Keratinocyte (primary cell): ENCODE measurements at regions not wholly inside any gene's neighbourhood (a gene's known extent, or its start where the extent isn't known, plus 50 kb on each side); places are given as distances from the start of the nearest gene placed in this dataset.

Experiments
- DNase-seq: peaks from one replicate; pipeline ENCODE4 v3.0.0-alpha.2; 2011; ENCODE audit warnings: low read depth, missing footprints, low spot score
- FAIRE-seq: peaks from 2 replicates; lab custom pipeline; 2011; peaks lifted over from hg19 to GRCh38; lab: Jason Lieb, UNC
- H2AFZ ChIP-seq: 2 replicates; pipeline ENCODE4 v1.6.0; 2012; ENCODE audit warnings: low read length, control low read depth, inconsistent platforms; ENCODE audit not compliant: control insufficient read depth
- H3K27ac ChIP-seq: 2 replicates; pipeline ENCODE4 v1.5.1; 2011; ENCODE audit warnings: low read length; ENCODE audit not compliant: control insufficient read depth, insufficient read depth
- H3K27me3 ChIP-seq: 3 replicates; pipeline ENCODE4 v1.6.0; 2011; ENCODE audit warnings: low read length; ENCODE audit not compliant: control insufficient read depth, insufficient read depth; ENCODE audit errors: extremely low read depth
- H3K36me3 ChIP-seq, 2 experiments: 2 replicates in 1 of 2; 3 replicates in 1 of 2; pipeline ENCODE4 v1.5.1; 2011; ENCODE audit warnings: low read length in 2 of 2, mild to moderate bottlenecking in 1 of 2; ENCODE audit not compliant: control insufficient read depth in 2 of 2, insufficient read depth in 2 of 2; ENCODE audit errors: extremely low read depth in 1 of 2
- H3K4me1 ChIP-seq: 3 replicates; pipeline ENCODE4 v1.5.1; 2011; ENCODE audit warnings: low read length; ENCODE audit not compliant: control insufficient read depth, insufficient read depth; ENCODE audit errors: extremely low read depth
- H3K4me2 ChIP-seq: 3 replicates; pipeline ENCODE4 v1.6.0; 2011; ENCODE audit warnings: low read depth, low read length; ENCODE audit not compliant: control insufficient read depth, insufficient read depth; ENCODE audit errors: extremely low read depth
- H3K4me3 ChIP-seq, 3 experiments: fragments of 200-600 bp in 1 of 3; sonication (generic) in 1 of 3; 2 replicates in 2 of 3; 3 replicates in 1 of 3; pipeline ENCODE4 v1.5.1; 2011 to 2016; ENCODE audit warnings: low read length in 3 of 3, mild to moderate bottlenecking in 3 of 3, control low read depth in 2 of 3, inconsistent platforms in 1 of 3, low read depth in 1 of 3, mixed read lengths in 1 of 3, mixed run types in 1 of 3, moderate library complexity in 1 of 3; ENCODE audit not compliant: control insufficient read depth in 2 of 3, insufficient read depth in 2 of 3; ENCODE audit errors: extremely low read depth in 1 of 3
- H3K79me2 ChIP-seq: 2 replicates; pipeline ENCODE4 v1.6.0; 2012; ENCODE audit warnings: low read length; ENCODE audit not compliant: control insufficient read depth, insufficient read depth
- H3K9ac ChIP-seq: 3 replicates; pipeline ENCODE4 v1.6.0; 2011; ENCODE audit warnings: low read length; ENCODE audit not compliant: control insufficient read depth, insufficient read depth; ENCODE audit errors: extremely low read depth
- H3K9me1 ChIP-seq: 3 replicates; pipeline ENCODE4 v1.6.0; 2011; ENCODE audit warnings: low read length; ENCODE audit not compliant: control insufficient read depth, insufficient read depth; ENCODE audit errors: extremely low read depth
- H3K9me3 ChIP-seq: 2 replicates; pipeline ENCODE4 v1.5.1; 2012; ENCODE audit warnings: low read depth, low read length; ENCODE audit not compliant: control insufficient read depth
- H4K20me1 ChIP-seq: 3 replicates; pipeline ENCODE4 v1.6.0; 2011; ENCODE audit warnings: low read length; ENCODE audit not compliant: control insufficient read depth, insufficient read depth; ENCODE audit errors: extremely low read depth
- EZH2 ChIP-seq: IDR thresholded peaks from one replicate; pipeline ENCODE4 v1.6.1; 2012; ENCODE audit warnings: inconsistent platforms, mild to moderate bottlenecking, low read length, moderate library complexity
- dilution Hi-C: fragments of 300-500 bp; cut with MboI; formaldehyde crosslinking; loops from one replicate; pipeline ENCODE4 v1.7.0; 2020; ENCODE audit warnings: low sequenced_read_pairs; ENCODE audit not compliant: extremely low pct_ligation_motif_present
- TF ChIP-seq, protein P1 (sequence below), 3 experiments: IDR thresholded peaks in 1 of 3; conservative IDR thresholded peaks in 1 of 3; optimal IDR thresholded peaks in 1 of 3; 2 replicates in 2 of 3; 3 replicates in 1 of 3; pipeline versions ENCODE3 to v1.5.1; 2011; ENCODE audit warnings: low read length in 3 of 3, mild to moderate bottlenecking in 3 of 3, moderate library complexity in 2 of 3, control low read depth in 1 of 3, inconsistent platforms in 1 of 3; ENCODE audit not compliant: insufficient read depth in 2 of 3; ENCODE audit errors: extremely low read depth in 1 of 3

DNA sequence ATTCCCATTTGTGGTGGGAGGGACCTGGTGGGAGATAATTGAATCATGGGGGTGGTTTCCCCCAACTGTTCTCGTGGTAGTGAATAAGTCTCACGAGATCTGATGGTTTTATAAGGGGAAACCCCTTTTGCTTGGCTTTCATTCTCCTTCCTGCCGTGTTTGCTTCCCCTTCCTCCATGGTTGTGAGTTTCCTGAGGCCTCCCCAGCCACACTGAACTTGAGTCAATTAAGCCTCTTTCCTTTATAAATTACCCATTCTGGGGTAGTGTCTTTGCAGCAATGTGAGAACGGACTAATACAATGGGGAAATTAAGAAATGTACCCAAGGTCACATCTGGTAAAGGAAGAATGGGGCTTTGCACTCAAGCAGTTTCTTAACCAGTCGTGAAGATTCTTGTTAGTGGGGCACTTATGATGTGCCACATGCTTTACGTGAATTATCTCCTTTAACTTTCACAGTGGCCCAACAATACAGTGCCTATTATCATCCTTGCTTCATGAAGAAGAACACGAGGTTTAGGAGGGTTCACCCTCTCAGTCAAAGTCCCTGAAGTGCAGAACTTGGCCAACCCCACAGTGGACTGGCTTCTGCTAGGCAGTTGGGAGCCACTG, 234.3 kb downstream of the EFCAB11 start:
- H3K9ac ChIP-seq, result no peak overlapping the region
- no peak overlapping the region for H2AFZ ChIP-seq
- no peak overlapping the region for H3K4me2 ChIP-seq
- H4K20me1 ChIP-seq, result no peaks in the 10 kb centered on the region
- no peaks in the 10 kb centered on the region for H3K4me1 ChIP-seq
- no peak for FAIRE-seq
- no peaks in the 10 kb centered on the region for H3K27me3 ChIP-seq
- no peak for DNase-seq
- H3K36me3 ChIP-seq, result no peaks in the 10 kb centered on the region
- no peaks in the 10 kb centered on the region for H3K9me3 ChIP-seq
- H3K79me2 ChIP-seq, result no peaks in the 10 kb centered on the region
- dilution Hi-C loops, result no loop called here
- no peak overlapping the region for H3K4me3 ChIP-seq
- H3K9me1 ChIP-seq, result no peaks in the 10 kb centered on the region
- TF ChIP-seq, protein P1, sequence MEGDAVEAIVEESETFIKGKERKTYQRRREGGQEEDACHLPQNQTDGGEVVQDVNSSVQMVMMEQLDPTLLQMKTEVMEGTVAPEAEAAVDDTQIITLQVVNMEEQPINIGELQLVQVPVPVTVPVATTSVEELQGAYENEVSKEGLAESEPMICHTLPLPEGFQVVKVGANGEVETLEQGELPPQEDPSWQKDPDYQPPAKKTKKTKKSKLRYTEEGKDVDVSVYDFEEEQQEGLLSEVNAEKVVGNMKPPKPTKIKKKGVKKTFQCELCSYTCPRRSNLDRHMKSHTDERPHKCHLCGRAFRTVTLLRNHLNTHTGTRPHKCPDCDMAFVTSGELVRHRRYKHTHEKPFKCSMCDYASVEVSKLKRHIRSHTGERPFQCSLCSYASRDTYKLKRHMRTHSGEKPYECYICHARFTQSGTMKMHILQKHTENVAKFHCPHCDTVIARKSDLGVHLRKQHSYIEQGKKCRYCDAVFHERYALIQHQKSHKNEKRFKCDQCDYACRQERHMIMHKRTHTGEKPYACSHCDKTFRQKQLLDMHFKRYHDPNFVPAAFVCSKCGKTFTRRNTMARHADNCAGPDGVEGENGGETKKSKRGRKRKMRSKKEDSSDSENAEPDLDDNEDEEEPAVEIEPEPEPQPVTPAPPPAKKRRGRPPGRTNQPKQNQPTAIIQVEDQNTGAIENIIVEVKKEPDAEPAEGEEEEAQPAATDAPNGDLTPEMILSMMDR (optimal IDR thresholded peaks at IDR 0.05 in 1 of 3, IDR thresholded peaks at IDR 0.05 in 1 of 3, conservative IDR thresholded peaks at IDR 0.05 in 1 of 3; ENCODE audit: extremely low read depth in 1 of 3, insufficient read depth in 2 of 3, low read length in 3 of 3), result no peak
- no peak for TF ChIP-seq EZH2
- H3K27ac ChIP-seq, result no peak overlapping the region

DNA sequence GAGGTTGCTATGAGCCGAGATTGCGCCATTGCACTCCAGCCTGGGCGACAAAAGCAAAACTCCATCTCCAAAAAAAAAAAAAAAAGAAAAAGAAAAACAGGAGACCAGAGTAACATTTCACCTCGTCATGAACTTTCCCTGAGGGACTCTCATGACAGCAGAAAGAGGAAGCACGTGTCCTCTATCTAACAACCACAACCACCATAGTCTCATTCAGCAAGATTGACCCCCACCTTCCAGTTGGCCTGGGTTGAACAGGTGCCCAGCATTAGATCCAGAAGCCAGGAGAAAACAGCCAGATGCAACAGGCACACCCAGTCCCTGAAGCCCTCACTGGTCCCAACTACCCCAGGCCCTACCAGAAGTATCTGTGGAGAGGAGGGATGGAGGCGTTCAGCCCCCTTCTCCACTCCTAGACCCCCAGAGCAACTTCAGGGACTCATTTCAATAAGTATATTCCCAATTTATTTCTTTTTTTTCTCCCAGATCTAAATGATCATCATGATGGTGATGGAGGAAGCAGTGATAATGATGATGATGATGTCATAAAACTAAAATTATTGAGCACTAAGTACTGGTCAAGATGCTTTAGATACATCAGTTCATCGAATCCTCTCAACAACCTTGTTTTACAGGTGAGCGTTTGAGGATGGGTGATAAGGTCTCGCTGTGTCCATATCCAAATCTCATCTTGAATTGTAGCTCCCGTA, 235.0 kb downstream of the EFCAB11 start:
- Histone ChIP-seq H4K20me1 (no peaks in the 10 kb centered on the region), H3K4me2 (no peak overlapping the region), H3K27ac (no peak overlapping the region), H2AFZ (no peak overlapping the region), H3K36me3 (no peaks in the 10 kb centered on the region), H3K9me1 (no peaks in the 10 kb centered on the region), H3K9ac (no peak overlapping the region), H3K9me3 (no peaks in the 10 kb centered on the region), H3K4me1 (no peaks in the 10 kb centered on the region), H3K4me3 (no peak overlapping the region), H3K27me3 (no peaks in the 10 kb centered on the region), H3K79me2 (no peaks in the 10 kb centered on the region)
- no peak for TF ChIP-seq EZH2
- TF ChIP-seq, protein P1 (optimal IDR thresholded peaks at IDR 0.05 in 1 of 3, IDR thresholded peaks at IDR 0.05 in 1 of 3, conservative IDR thresholded peaks at IDR 0.05 in 1 of 3; ENCODE audit: extremely low read depth in 1 of 3, insufficient read depth in 2 of 3, low read length in 3 of 3), result no peak
- DNase-seq, result no peak
- FAIRE-seq, result no peak
- dilution Hi-C loops, result no loop called here
